HG02852 (cell line): ENCODE measurements at regions not wholly inside any gene's neighbourhood (a gene's known extent, or its start where the extent isn't known, plus 50 kb on each side); places are given as distances from the start of the nearest gene placed in this dataset.
"Not testable (repeated sequence)": the region's sequence is repeated elsewhere in the genome, so short reads cannot be mapped to it uniquely, and the experiment has no call there.

Experiments used
- ATAC-seq: cut with Tn5 transposase; IDR thresholded peaks from one replicate; pipeline ENCODE4 v1.9.1; 2021; ENCODE audit warnings: mild to moderate bottlenecking, moderate library complexity; ENCODE audit not compliant: unreplicated experiment

DNA sequence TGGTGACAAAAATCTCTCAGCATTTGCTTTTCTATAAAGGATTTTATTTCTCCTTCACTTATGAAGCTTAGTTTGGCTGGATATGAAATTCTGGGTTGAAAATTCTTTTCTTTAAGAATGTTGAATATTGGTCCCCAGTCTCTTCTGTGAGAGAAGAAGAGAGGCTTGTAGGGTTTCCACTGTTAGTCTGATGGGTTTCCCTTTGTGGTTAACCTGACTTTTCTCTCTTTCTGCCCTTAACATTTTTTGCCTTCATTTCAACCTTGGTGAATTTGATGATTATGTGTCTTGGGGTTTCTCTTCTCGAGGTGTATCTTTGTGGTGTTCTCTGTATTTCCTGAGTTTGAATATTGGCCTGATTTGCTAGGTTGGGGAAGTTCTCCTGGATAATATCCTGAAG, 116.9 kb upstream of the ZEB2 start:
- not testable (repeated sequence) for ATAC-seq

DNA sequence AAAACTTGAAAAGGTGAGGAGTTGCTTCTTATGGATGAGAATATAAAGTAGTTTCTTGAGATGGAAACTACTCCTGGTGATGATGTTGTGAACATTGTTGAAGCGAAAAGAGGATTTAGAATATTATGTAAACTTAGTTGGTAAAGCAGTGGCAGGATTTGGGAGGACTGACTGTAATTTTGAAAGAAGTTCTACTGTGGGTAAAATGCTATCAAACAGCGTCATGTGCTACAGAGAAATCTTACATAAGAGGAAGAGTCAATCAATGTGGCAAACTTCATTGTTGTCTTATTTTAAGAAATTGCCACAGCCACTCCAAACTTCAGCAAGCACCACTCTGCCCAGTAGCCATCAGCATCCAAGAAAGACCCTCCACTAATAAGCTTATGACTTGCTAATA, 112.9 kb upstream of the ZEB2 start:
- no peak for ATAC-seq

DNA sequence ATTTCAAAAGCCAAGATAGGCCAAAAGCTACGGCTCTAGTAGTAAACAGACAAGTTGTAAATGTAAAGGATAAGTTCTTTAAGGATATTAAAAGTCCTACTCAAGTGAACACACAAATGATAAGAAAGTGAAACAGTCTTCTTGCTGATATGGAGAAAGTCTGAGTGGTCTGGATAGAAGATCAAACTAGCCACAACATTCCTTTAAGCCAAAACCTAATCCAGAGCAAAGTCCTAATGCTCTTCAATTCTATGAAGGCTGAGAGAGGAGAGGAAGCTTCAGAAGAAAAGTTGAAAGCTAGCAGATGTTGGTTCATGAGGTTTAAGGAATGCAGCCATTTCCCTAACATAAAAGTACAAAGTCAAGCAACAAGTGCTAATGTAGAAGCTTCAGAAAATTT, 111.7 kb upstream of the ZEB2 start:
- ATAC-seq = no peak

DNA sequence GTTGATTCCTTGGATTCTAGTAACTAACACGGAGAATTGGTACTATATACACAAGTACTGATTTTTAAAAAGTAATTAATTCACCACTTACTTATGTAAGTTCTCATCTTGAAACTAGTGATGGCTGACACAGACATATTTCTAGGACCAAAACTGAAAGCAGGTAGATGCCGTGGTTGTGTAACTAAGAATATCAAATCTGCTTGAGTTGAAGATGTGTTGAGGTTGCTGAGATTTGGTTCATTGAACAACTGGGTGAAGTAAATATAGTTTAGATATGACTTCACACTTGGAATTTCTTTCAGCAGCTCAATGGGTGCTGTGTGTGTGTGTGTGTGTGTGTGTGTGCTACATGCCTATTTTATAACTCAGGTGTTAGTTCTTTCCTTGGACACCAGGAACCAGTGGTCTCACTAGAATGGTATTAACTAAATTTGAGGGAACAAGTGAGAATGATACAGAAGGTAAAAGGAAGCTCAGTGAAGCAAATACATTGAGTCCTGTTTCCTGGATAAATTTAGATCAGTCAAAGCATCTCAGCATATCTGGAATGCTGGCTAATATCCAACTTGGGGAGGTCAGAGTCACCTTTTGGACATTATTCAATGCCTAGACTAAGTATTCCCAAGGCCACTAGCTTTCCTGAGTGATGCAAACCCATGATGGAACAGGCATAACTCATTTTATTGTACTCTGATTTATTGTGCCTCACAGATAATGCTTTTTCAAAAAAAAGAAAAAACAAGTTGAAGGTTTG, 110.7 kb upstream of the ZEB2 start:
- ATAC-seq = peak; percentile 98

DNA sequence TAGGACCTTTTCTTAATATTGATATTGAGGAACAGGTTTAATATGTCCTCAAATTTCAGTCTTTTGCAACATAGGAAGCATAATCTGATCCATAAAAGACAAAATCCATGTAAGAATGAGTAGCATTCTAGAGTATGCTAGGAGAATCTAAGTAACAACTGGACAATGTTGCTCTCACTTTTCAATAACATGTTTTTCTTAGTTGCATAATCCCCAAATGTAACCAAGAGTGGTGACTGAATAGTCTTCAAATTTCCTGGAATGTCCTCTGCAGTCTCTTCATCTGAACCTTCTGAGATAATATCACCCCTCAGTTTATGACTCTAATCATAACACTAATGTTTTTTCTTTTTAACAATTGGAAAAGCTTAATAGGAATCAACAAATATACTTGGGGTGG, 110.0 kb upstream of the ZEB2 start:
- no peak for ATAC-seq

DNA sequence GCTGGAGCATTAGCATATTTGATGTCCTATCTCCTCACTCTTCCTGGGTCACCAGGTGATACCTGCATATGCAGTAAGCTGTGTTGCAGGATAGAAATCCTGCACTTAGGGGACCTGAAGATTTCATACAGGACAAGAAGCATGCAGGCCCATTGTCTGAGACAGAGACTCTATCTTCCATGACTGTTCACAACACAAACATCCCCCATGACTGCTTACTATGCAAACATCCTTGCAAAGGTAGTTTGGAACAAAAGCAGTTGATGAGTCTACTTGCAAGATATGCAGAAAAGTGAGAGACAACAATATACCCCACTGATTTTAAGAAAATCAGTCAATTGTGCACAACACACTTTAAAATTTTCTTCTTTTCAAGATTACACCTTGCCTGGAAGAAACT, 108.6 kb upstream of the ZEB2 start:
- no peak for ATAC-seq

DNA sequence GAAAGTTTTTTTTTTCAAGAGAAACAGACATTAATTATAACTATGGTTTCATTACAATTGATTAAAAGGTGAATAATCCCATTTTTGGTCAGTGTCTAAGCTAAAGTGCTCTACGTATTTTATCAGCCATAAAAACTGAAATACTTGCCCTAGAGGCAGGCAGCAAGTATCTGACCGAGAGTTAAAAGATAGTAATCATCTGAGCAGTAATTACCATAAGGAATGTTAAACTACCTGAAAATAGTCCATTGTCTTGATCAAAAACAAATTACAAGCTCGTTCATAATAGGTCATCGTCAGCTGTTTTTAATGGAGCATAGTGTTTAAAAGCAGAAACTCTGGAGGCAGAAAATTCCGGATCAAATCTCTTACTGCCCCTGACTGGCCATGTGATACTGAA, 105.7 kb upstream of the ZEB2 start:
- ATAC-seq = no peak

DNA sequence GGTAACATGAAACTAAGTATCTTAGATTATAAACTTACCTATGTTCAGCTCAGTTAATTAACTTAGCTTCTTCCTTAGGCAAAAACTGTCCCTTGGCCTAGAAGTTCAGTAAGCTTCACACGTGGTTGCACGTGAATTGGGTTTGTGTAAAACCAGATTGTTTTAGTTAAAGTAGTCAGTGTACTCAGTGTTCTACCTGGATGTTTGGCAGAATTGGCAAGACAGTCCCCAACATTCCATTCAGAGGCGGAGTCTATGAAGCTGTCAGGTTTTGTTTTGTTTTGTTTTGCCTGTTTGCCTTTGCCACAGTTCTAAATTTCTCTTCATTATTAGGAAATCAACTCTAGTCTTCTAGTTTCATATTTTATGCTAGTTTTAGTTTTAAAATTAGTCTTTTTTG, 105.3 kb upstream of the ZEB2 start:
- no peak for ATAC-seq

DNA sequence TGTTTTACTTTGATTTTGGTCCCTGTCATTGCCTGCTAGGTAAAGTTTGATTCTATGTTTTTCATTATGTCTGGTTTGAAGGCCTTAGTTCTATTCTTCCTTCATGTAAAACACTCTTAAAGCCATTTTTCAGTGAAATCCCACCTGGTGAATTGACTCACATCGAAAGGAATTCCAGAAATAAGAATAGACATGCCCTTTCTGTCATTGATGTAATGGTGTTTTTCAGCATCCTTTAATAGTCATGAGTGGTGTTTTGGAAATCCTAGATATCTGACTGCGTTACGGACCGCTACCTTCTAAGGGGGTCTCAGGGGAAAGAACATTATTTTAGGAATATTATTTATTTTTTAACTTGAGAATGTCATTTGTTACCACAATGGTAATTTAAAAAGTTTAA, 104.5 kb upstream of the ZEB2 start:
- no peak for ATAC-seq

DNA sequence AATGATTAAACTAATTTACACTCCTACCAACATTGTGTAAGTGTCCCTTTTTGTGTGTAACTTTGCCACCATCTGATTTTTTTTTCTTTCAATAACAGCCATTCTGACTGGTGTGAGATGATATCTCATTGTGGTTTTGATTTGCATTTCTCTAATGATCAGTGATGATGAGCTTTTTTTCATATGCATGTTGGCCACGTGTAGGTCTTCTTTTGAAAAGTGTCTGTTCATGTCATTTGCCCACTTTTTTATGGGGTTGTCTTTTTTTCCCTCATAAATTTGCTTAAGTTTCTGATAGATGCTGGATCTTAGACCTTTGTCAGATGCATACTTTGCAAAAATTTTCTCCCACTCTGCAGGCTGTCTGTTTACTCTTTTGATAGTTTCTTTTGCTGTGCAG, 102.5 kb upstream of the ZEB2 start:
- ATAC-seq = not testable (repeated sequence)

DNA sequence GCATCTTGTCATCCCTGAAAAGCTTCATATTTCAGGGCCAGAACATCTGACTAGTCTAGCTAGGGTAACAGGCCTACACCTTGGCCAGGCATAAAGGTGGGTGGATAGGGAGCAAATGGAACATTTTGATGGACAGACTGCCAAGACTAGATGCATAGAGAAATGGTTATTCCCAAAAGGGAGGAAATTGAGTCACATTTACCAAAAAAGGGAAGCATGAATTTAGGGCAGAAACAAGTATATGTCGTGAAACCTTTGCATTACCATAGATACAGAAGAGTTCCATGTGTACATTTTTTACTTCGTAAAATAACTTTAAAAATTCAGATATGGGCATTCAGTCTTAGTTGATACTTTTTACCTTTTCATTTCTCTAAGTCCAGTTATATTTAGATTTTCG, 101.3 kb upstream of the ZEB2 start:
- ATAC-seq = no peak

DNA sequence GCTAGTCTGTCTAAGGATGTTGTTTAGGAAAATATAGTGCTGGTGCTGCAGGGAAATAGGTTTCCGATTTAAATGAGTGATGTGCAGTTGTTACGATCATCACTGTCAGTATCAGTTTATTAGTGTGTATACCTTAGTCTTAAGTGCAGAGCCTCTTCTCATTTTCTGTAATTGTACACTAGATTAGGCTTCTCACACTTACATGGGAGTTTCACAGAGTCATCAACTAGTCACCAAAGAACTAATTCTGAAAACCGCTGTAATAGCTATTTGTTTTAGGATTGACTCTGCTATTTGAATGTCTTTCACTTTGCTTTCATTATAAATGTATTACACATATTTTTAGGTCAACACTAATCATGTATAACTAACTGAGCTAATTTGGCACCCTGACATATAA, 99.8 kb upstream of the ZEB2 start:
- ATAC-seq = peak; percentile 50

DNA sequence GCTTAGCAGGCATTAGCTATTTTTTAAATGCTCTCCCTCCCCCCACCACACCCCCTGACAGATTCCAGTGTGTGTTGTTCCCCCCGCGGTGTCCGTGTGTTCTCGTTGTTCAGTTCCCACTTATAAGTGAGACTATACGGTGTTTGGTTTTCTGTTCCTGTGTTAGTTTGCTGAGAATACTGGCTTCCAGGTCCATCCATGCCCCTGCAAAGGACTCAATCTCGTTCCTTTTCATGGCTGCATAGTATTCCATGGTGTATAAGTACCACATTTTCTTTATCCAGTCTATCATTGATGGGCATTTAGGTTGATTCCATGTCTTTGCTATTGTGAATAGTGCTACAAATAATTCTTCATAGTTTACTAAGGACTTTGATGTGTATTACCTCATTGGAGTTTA, 97.3 kb upstream of the ZEB2 start:
- not testable (repeated sequence) for ATAC-seq

DNA sequence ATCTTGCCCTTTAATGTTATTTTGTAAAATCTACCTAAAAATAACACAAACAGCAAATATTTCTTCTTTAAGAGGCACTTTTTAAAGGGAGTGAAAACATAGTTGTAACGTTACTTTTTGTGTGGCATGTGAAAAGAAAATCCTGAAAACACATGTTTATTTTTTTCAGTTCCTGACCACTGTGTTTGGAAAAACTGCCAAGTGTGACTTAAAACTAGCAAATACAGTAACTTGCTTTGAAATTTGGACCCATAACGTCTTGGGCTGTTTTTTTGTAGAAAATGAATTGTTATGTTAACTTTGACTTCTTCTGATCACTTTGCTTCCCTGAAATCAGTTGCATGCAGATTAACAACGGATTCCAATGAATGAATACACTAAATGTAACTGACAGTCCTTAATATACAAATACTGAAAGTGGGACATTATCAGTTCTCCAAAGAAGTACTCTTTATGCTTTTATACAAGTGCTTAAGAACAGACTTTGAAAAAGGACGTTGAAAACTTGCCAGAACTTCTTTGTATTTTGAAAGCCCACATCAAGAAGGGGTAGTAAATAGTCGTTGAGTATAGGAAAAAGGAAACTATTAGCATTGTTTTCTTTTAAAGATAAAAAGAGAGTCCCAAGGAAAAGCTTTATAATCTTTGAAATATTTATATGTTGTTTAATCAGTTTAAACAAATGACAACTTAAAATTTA, 96.1 kb upstream of the ZEB2 start:
- ATAC-seq = no peak

DNA sequence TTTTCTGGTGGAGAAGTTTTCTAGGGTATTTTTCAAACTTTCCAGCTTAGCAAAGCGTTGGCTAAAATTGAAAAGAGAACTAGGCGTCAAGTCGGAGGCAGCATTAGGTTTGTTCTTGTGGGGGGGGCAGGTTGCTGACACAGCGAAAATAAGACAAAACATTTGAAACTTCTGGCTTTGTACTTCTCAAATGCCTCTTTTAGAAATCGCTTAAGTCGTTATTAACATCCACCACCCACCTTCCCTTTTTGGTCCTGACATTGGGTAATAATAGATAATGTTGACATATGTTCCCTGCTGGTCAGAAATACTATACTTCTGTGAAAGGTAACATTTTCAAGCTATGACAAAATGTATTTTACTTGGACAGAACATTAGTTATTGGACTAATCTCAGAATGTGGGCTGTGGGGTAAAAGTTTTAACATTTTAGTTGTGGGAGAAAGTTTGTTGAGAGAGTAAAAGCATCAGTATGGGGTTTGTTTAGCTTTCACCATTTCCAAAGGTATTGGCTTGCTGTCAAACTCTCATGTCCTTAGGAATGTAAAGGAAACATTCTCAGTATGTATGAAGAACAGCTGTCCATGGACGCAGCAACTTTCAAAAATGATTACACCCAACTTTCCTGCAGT, 88.1 kb upstream of the ZEB2 start:
- ATAC-seq = peak; percentile 53

DNA sequence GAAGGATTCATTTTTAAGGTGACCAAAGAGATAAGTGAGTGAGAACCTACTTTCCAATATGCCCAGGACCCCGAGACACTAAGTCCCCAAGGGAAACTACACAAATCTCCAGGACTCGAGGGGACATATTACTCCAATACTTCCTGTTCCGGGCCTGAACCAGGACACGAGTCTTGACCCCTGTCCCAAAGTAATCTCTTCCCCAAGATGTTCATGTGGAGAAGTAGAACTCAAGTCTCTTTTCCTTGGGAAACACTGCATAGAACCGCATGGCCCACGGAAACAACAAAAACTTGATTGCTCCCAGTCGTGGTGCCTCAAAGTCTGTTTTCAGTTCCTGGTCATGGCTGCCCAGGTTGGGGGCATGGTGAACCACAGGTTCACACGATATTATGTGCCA, 87.2 kb upstream of the ZEB2 start:
- no peak for ATAC-seq

DNA sequence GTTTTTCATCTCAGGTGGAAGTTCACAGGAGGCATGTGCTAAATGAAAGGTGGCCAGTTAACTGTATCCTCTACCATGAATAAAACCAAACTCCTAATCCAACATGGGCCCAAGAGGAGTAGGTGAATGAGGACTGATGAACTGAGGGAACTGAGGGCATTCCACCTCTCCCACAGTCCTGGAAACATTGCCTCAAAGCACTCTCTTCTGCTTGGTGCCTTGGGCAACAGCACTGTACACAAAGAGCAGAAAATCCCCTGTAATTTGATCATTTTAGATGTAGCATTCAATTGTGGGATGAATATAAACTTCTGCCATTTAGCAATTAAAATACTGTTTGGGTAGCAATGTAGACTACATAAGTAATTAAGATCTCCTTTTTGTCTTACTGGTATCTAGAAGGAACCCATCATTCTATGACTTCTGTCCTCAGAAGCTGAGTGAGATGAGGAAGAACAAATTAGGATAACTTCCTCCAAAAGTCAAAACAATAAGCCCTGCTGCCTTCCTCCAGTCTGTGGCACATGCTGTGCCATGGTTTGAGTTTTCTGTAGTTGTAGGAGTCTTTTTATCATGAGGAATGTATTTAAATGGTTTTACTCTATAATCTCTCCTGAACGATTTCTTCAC, 86.7 kb upstream of the ZEB2 start:
- ATAC-seq = no peak

DNA sequence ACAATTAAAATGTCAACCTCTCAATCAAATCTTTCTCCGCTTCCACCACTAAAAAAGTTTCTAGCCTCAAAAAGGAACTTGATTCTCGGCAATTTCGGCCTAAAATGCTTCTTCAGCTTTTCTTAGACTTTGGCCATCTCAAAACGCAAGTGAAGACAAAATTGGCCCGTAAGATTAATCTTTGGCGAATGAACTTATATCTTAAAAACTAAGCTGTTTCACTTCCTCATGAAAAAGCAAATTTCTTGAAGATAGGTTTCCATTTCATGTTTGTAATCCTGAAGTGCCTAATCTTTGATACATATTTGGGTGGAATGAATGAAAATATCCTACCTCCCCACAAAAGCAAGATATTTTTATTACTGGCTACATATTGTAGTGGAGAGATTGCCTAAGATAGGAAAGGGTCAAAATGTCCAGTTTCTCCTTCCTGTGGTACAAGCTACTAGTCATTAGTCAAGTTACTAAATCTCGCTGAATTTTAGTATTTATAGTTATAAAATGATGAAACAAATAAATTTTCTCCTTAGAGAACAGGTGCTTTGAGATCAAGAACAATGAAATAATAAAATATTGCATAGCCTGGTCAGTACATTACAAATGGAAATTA, 85.4 kb upstream of the ZEB2 start:
- no peak for ATAC-seq

DNA sequence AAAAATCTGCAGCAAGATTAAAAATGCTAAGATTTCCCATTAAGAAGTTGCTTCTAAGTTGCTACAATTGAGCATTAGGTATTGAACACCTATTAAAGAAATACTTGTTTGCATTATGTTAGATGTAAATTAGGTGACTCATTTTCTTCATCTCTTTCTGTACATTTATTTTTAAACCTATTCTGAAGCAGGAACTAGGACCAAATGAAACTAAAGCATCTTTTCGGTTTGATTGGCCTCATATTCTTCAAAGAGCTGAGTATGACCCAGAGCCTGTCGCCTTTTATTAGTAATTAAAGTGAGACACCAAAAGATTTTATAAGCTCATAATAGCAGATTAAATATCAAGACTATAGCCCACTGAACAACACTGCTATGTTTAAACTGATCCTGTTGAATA, 83.4 kb upstream of the ZEB2 start:
- ATAC-seq = no peak

DNA sequence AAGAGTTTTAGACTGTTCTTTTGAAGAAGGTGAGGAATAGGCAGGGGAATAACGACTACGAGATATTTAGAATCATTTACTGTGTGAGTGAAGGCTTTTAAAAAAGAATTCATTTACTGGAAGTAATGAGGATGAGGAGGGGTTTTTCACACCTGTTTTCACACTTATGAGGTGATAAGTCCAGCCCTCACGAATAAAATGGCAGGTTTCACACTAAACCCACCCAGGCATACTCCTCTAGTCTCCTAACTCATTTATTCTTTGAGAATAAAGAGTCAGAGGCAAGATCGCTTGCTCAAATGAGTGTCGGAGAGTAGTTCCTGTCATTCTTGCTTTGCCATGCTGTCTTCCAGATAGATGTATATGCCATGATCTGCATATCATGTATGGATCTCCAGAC, 79.0 kb upstream of the ZEB2 start:
- ATAC-seq = no peak

DNA sequence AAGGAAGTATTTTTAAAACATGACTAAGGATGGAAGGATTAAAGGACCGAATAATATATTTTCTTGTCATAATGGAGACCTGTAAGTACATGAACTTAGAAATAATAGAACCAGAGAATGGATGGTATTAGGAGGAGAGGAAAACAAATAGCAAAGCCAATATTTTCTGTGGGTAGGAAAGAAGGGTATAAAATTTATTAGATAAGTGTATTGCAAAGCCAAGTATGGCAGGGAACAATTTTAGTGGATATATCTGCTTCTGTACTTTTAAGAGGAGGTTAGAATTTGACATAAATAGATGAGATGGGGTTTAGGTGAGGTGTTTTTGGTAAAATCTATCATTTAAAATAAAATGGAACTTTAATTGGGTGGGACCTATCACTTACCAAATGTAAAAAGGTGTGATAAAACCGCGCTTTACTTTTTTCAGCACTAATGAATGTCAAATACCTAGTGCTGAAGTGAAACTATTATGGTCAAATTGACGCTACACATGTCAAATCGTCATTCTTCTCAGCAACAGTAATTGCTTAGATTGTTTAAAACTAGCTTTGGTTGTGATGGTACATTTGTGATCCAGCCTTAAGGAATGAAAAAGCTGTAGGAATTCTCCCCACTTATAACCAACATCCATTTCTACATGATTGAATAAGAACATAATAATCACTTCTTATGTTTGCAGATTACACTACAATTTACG, 78.1 kb upstream of the ZEB2 start:
- ATAC-seq = no peak
